Thyroid gland (tissue), 4 donors: ENCODE measurements at regions not wholly inside any gene's neighbourhood (a gene's known extent, or its start where the extent isn't known, plus 50 kb on each side); places are given as distances from the start of the nearest gene placed in this dataset.

Source experiments
- DNase-seq, 2 donors: peaks; one replicate each; pipeline ENCODE4 v3.0.0-alpha.2; 2019
- H3K27ac ChIP-seq, 3 donors: fragments of 200-600 bp; sonication (generic); 1 replicate in 2 of 3; 2 replicates in 1 of 3; pipeline ENCODE4 v1.5.1; 2016 to 2019; ENCODE audit warnings: mild to moderate bottlenecking in 1 of 3, moderate library complexity in 1 of 3
- H3K27me3 ChIP-seq: fragments of 200-600 bp; sonication (generic); one replicate; pipeline ENCODE4 v1.5.1; 2019
- H3K36me3 ChIP-seq, 2 donors: fragments of 200-600 bp; sonication (generic); one replicate each; pipeline ENCODE4 v1.5.1; 2016 to 2019
- H3K4me1 ChIP-seq, 2 donors: fragments of 200-600 bp; sonication (generic); one replicate each; pipeline ENCODE4 v1.5.1; 2017 to 2019
- H3K4me3 ChIP-seq, 3 donors: fragments of 200-600 bp; sonication (generic); replicated peaks in 1 of 3; 1 replicate in 2 of 3; 2 replicates in 1 of 3; pipeline ENCODE4 v1.5.1; 2016; ENCODE audit warnings: mild to moderate bottlenecking in 1 of 3
- H3K9me3 ChIP-seq: fragments of 200-600 bp; sonication (generic); one replicate; pipeline ENCODE4 v1.5.1; 2017
- POLR2A ChIP-seq, 2 donors: fragments of 450-650 bp; IDR thresholded peaks; one replicate each; pipeline ENCODE4 v1.6.1; 2017; ENCODE audit warnings: antibody characterized with exemption in 2 of 2, mild to moderate bottlenecking in 2 of 2, moderate library complexity in 1 of 2
- WGBS, 2 donors: methylation state at CpG; one replicate each; pipeline ENCODE4 v1.1.5; 2017; 5-methylcytosine and 5-hydroxymethylcytosine counted together
- intact Hi-C: fragments of 100-400 bp; cut with DNase I; formaldehyde crosslinking; loops from one replicate; pipeline ENCODE4 v1.15.1; 2023
- TF ChIP-seq, protein P1 (sequence below), 6 experiments: fragments of 200-600 bp in 3 of 6; fragments of 450-650 bp in 3 of 6; sonication (generic) in 3 of 6; IDR thresholded peaks; one replicate each; pipeline ENCODE4 v1.5.1; 2016 to 2019; ENCODE audit warnings: antibody characterized with exemption in 6 of 6, mild to moderate bottlenecking in 2 of 6, inconsistent platforms in 1 of 6, moderate library complexity in 1 of 6

DNA sequence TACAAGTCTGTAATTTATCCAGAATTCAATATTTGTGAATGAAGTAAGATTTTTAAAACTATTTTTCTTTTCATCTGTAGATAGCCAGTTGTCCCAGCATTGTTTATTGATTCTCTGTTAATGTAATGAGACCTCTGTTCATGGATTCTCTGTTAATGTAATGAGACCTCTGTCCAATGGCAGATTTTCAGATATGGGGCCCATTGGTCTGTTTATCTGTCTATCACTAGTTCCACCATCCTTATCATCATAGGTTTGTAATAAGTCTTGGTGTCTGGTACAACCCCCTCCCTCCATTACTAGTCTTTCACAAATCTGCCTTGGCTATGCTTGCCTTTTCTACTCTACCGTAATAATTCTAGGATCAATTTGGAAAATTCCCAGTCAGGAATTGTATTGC is 276.6 kb downstream of the ARHGAP12 start:
- 93 to 98% methylated on average over 1 of the region's 1 CpG for WGBS, 2 donors
- H3K4me1 ChIP-seq: no peaks in the 10 kb centered on the region
- H3K36me3 ChIP-seq: no peaks in the 10 kb centered on the region
- no peaks in the 10 kb centered on the region for H3K27me3 ChIP-seq
- DNase-seq: no peak
- intact Hi-C loops: no loop called here
- TF ChIP-seq POLR2A (IDR thresholded peaks at IDR 0.05): no peak
- H3K27ac ChIP-seq: no peak overlapping the region
- no peaks in the 10 kb centered on the region for H3K9me3 ChIP-seq
- H3K4me3 ChIP-seq: no peak overlapping the region

- Histone ChIP-seq H3K4me3 (no peak overlapping the region), H3K9me3 (no peaks in the 10 kb centered on the region), H3K27me3 (no peaks in the 10 kb centered on the region), H3K36me3 (no peaks in the 10 kb centered on the region), H3K4me1 (no peaks in the 10 kb centered on the region), H3K27ac (peak overlapping the region in 1 of 3 donors; percentile 37)
- WGBS, 2 donors: 51 to 72% methylated on average over 8 of the region's 8 CpGs
- TF ChIP-seq POLR2A (IDR thresholded peaks at IDR 0.05): no peak
- TF ChIP-seq, protein P1, sequence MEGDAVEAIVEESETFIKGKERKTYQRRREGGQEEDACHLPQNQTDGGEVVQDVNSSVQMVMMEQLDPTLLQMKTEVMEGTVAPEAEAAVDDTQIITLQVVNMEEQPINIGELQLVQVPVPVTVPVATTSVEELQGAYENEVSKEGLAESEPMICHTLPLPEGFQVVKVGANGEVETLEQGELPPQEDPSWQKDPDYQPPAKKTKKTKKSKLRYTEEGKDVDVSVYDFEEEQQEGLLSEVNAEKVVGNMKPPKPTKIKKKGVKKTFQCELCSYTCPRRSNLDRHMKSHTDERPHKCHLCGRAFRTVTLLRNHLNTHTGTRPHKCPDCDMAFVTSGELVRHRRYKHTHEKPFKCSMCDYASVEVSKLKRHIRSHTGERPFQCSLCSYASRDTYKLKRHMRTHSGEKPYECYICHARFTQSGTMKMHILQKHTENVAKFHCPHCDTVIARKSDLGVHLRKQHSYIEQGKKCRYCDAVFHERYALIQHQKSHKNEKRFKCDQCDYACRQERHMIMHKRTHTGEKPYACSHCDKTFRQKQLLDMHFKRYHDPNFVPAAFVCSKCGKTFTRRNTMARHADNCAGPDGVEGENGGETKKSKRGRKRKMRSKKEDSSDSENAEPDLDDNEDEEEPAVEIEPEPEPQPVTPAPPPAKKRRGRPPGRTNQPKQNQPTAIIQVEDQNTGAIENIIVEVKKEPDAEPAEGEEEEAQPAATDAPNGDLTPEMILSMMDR (IDR thresholded peaks at IDR 0.05): no peak
- intact Hi-C loops: no loop called here
- DNase-seq: peak; percentile 16 to 17
These were observed 278.6 kb downstream of the ARHGAP12 start for GRCh38 chr10:31650010-31650409.

GRCh38 chr10:31648966-31649365 is 279.7 kb downstream of the ARHGAP12 start:
- no peak overlapping the region for H3K27ac ChIP-seq
- no peaks in the 10 kb centered on the region for H3K27me3 ChIP-seq
- no peaks in the 10 kb centered on the region for H3K9me3 ChIP-seq
- H3K36me3 ChIP-seq: no peaks in the 10 kb centered on the region
- DNase-seq: no peak
- H3K4me3 ChIP-seq: no peak overlapping the region
- 73 to 81% methylated on average over 7 to 8 of the region's 8 CpGs for WGBS, 2 donors
- H3K4me1 ChIP-seq: no peaks in the 10 kb centered on the region
- no peak for TF ChIP-seq POLR2A (IDR thresholded peaks at IDR 0.05)
- TF ChIP-seq, protein P1 (IDR thresholded peaks at IDR 0.05): no peak
- intact Hi-C loops: no loop called here

DNA sequence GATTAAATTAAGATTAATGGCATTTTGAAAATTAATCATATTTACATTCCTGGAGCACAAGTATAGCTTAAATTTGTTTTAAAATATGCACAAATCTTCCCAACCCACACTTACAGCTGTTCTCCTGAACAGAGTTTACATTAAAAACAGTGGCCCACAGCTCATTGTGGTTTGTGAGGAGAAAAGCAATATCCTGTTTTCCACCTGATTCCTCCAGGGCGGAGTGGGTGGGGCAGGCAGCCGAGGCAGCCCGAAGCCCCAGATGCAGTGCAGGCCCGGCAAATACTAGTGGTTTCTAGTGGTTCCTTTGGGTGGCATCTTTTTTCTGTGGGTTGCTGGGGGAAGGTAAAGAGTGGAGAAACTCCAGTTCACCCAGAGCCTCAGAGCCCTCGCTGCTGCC is 280.8 kb downstream of the ARHGAP12 start:
- intact Hi-C loops: no loop called here
- DNase-seq: no peak

DNA sequence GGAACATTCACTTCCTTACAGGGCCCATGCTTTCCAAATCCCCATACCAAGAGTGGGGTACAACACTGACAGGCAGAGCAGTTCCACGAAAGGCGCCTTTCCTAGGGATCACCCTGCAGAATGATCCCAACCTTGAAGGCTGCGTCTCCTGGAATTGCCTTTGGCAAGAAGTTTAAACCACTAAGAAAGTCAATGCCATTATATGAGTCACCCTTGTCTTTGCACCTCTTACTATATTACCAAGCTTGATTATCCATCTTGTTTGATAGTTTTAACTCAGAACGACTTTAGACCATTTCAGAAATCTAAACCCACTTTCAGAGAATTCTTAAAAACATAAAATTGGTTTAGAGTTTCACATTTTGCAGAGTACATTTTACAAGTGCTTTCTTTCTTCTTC is 282.1 kb downstream of the ARHGAP12 start:
- Histone ChIP-seq H3K4me1 (no peaks in the 10 kb centered on the region), H3K36me3 (no peaks in the 10 kb centered on the region), H3K9me3 (no peaks in the 10 kb centered on the region), H3K27me3 (no peaks in the 10 kb centered on the region), H3K27ac (no peak overlapping the region), H3K4me3 (no peak overlapping the region)
- intact Hi-C loops: no loop called here
- TF ChIP-seq, protein P1 (IDR thresholded peaks at IDR 0.05): no peak
- no peak for TF ChIP-seq POLR2A (IDR thresholded peaks at IDR 0.05)
- no peak for DNase-seq
- WGBS, 2 donors: 92 to 97% methylated on average over 4 of the region's 4 CpGs

More for the DNA sequence above, 280.8 kb downstream of the ARHGAP12 start:
- Histone ChIP-seq H3K27ac (no peak overlapping the region), H3K9me3 (no peaks in the 10 kb centered on the region), H3K4me1 (no peaks in the 10 kb centered on the region), H3K27me3 (no peaks in the 10 kb centered on the region), H3K4me3 (no peak overlapping the region), H3K36me3 (no peaks in the 10 kb centered on the region)
- WGBS, 2 donors: 82 to 85% methylated on average over 5 of the region's 5 CpGs
- TF ChIP-seq, protein P1 (IDR thresholded peaks at IDR 0.05): no peak
- TF ChIP-seq POLR2A (IDR thresholded peaks at IDR 0.05): no peak

DNA sequence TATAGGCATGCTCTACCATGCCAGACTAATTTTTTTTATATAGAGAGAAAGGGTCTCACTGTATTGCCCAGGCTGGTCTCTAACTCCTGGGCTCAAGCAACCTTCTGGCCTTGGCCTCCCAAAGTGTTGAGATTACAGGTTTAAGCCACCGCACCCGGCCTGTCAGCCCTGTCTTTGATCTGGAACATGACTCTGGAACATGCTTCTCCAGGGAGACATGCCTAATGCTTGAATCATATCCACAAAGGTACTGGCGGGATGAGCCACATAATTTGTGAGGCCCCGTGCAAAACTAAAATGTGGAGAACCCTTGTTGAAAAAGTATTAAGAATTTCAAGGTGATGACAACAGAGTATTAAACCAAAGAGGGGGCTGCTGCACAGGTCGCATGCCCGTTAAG is 282.8 kb downstream of the ARHGAP12 start:
- DNase-seq: no peak
- Histone ChIP-seq H3K4me3 (no peak overlapping the region), H3K27ac (no peak overlapping the region), H3K36me3 (no peaks in the 10 kb centered on the region), H3K9me3 (no peaks in the 10 kb centered on the region), H3K4me1 (no peaks in the 10 kb centered on the region), H3K27me3 (no peaks in the 10 kb centered on the region)
- TF ChIP-seq POLR2A (IDR thresholded peaks at IDR 0.05): no peak
- intact Hi-C loops: no loop called here
- WGBS, 2 donors: 93 to 97% methylated on average over 6 of the region's 6 CpGs
